Fibroblast of lung (primary cell): ENCODE measurements at regions not wholly inside any gene's neighbourhood (a gene's known extent, or its start where the extent isn't known, plus 50 kb on each side); places are given as distances from the start of the nearest gene placed in this dataset.

Experiments used
- DNase-seq, 2 donors: peaks; one replicate each; pipeline versions ENCODE4 v3.0.0 to v3.0.0-alpha.2; 2010; ENCODE audit warnings: low read depth in 2 of 2
- H2AFZ ChIP-seq: 2 replicates; pipeline ENCODE4 v1.5.1; 2012; ENCODE audit warnings: low read length, control low read depth, inconsistent platforms
- H3K27ac ChIP-seq: 2 replicates; pipeline ENCODE4 v1.5.1; 2011; ENCODE audit warnings: low read length, control low read depth; ENCODE audit not compliant: insufficient read depth
- H3K27me3 ChIP-seq: 2 replicates; pipeline ENCODE4 v1.5.1; 2011; ENCODE audit warnings: mild to moderate bottlenecking, low read length; ENCODE audit not compliant: control insufficient read depth, insufficient read depth
- H3K36me3 ChIP-seq: 2 replicates; pipeline ENCODE4 v1.5.1; 2011; ENCODE audit warnings: low read length; ENCODE audit not compliant: control insufficient read depth, insufficient read depth
- H3K4me1 ChIP-seq: 2 replicates; pipeline ENCODE4 v1.5.1; 2011; ENCODE audit warnings: low read length; ENCODE audit not compliant: control insufficient read depth, insufficient read depth; ENCODE audit errors: extremely low read depth
- H3K4me2 ChIP-seq: 2 replicates; pipeline ENCODE4 v1.5.1; 2011; ENCODE audit warnings: low read length, control low read depth; ENCODE audit not compliant: insufficient read depth; ENCODE audit errors: extremely low read depth
- H3K4me3 ChIP-seq, 4 experiments: fragments of 200-600 bp in 1 of 4; sonication (generic) in 1 of 4; replicated peaks in 1 of 4; 2 replicates each; pipeline ENCODE4 v1.5.1; 2011 to 2016; ENCODE audit warnings: low read length in 4 of 4, low read depth in 3 of 4, mild to moderate bottlenecking in 3 of 4, control low read depth in 2 of 4, inconsistent platforms in 1 of 4, mixed read lengths in 1 of 4; ENCODE audit not compliant: insufficient read depth in 1 of 4; ENCODE audit errors: control extremely low read depth in 1 of 4
- H3K79me2 ChIP-seq: 2 replicates; pipeline ENCODE4 v1.5.1; 2012; ENCODE audit warnings: mild to moderate bottlenecking, low read length, inconsistent platforms; ENCODE audit not compliant: control insufficient read depth, insufficient read depth
- H3K9ac ChIP-seq: 2 replicates; pipeline ENCODE4 v1.5.1; 2011; ENCODE audit warnings: mild to moderate bottlenecking, low read length, control low read depth; ENCODE audit not compliant: insufficient read depth
- H3K9me3 ChIP-seq: 2 replicates; pipeline ENCODE4 v1.5.1; 2012; ENCODE audit warnings: low read depth, low read length; ENCODE audit not compliant: control insufficient read depth, insufficient read depth
- H4K20me1 ChIP-seq: 2 replicates; pipeline ENCODE4 v1.5.1; 2011; ENCODE audit warnings: low read length; ENCODE audit not compliant: control insufficient read depth, insufficient read depth; ENCODE audit errors: extremely low read depth
- EZH2 ChIP-seq: IDR thresholded peaks from 2 replicates; pipeline ENCODE4 v1.5.1; 2012; ENCODE audit warnings: low read length, control low read depth, mild to moderate bottlenecking; ENCODE audit errors: missing control alignments
- TF ChIP-seq, protein P1 (sequence below), 2 donors: IDR thresholded peaks in 1 of 2; conservative IDR thresholded peaks in 1 of 2; 1 replicate in 1 of 2; 2 replicates in 1 of 2; pipeline ENCODE4 v1.5.1; 2011 to 2012; ENCODE audit warnings: low read length in 2 of 2, control low read depth in 1 of 2, inconsistent platforms in 1 of 2, low read depth in 1 of 2, mild to moderate bottlenecking in 1 of 2

DNA sequence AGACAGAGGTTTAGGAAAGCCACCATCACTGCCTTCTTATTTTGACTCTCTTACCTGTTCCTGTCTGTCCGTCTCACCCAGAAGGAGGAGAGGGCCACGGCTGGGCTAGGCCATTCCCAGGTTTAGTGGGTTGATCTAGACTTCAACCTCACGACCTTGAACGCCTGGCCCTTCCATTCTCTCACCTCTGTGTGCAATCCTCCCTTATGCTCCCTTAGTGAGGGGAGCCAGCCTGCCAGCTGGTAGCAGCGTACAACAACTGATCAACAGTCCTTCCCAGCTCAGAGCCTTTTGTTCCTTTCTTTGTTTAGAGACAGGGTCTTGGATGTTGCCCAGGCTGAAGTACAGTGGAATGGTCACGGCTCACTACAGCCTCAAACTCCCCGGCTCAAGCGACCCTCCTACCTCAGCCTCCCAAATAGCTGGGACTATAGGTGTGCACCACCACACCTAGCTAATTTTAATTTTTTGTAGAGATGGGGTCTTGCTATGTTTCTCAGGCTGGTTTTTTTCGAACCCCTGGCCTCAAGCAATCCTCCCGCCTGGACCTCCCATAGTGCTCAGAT is 123.9 kb downstream of the ZNF664 start:
- Histone ChIP-seq H3K27ac (no peak overlapping the region), H4K20me1 (no peaks in the 10 kb centered on the region), H3K4me1 (no peaks in the 10 kb centered on the region), H3K79me2 (no peaks in the 10 kb centered on the region), H3K9me3 (peaks cover 5% of the 10 kb centered on the region), H3K4me3 (no peak overlapping the region), H3K9ac (no peak overlapping the region), H2AFZ (no peak overlapping the region), H3K27me3 (peaks cover 12% of the 10 kb centered on the region), H3K36me3 (no peaks in the 10 kb centered on the region), H3K4me2 (no peak overlapping the region)
- TF ChIP-seq, protein P1, sequence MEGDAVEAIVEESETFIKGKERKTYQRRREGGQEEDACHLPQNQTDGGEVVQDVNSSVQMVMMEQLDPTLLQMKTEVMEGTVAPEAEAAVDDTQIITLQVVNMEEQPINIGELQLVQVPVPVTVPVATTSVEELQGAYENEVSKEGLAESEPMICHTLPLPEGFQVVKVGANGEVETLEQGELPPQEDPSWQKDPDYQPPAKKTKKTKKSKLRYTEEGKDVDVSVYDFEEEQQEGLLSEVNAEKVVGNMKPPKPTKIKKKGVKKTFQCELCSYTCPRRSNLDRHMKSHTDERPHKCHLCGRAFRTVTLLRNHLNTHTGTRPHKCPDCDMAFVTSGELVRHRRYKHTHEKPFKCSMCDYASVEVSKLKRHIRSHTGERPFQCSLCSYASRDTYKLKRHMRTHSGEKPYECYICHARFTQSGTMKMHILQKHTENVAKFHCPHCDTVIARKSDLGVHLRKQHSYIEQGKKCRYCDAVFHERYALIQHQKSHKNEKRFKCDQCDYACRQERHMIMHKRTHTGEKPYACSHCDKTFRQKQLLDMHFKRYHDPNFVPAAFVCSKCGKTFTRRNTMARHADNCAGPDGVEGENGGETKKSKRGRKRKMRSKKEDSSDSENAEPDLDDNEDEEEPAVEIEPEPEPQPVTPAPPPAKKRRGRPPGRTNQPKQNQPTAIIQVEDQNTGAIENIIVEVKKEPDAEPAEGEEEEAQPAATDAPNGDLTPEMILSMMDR (conservative IDR thresholded peaks at IDR 0.05 in 1 of 2, IDR thresholded peaks at IDR 0.05 in 1 of 2; ENCODE audit: low read depth in 1 of 2, low read length in 2 of 2): no peak
- no peak for TF ChIP-seq EZH2
- DNase-seq: no peak

DNA sequence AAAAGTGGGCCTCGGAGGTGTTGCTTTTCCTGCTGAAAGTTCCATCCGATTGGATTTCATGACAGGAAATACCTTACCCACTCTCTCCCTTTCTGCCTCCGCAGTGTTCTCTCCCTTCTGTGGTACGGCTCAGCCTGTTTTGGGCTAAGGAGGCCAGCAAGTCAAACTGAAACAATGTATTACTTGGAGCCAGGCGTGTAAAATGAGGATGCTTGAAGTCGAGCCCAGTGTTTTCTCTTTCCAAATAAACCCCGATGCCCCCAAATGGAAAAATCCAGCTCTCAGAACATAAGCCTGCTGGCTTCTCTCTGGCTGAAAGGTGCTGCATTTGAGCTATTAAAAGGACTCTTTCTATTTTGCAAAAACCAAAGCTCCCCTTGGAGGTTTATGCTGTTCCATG is 124.7 kb downstream of the ZNF664 start:
- no peak for TF ChIP-seq EZH2
- TF ChIP-seq, protein P1 (conservative IDR thresholded peaks at IDR 0.05 in 1 of 2, IDR thresholded peaks at IDR 0.05 in 1 of 2; ENCODE audit: low read depth in 1 of 2, low read length in 2 of 2): no peak
- H3K27ac ChIP-seq: no peak overlapping the region
- H3K36me3 ChIP-seq: no peaks in the 10 kb centered on the region
- H4K20me1 ChIP-seq: no peaks in the 10 kb centered on the region
- no peak overlapping the region for H3K4me3 ChIP-seq
- H3K9ac ChIP-seq: no peak overlapping the region
- peak in 1 of 2 donors; percentile 15 for DNase-seq
- H3K4me1 ChIP-seq: no peaks in the 10 kb centered on the region
- no peak overlapping the region for H2AFZ ChIP-seq
- no peaks in the 10 kb centered on the region for H3K79me2 ChIP-seq
- peaks cover 5% of the 10 kb centered on the region for H3K9me3 ChIP-seq
- H3K4me2 ChIP-seq: no peak overlapping the region
- peaks cover 12% of the 10 kb centered on the region for H3K27me3 ChIP-seq

DNA sequence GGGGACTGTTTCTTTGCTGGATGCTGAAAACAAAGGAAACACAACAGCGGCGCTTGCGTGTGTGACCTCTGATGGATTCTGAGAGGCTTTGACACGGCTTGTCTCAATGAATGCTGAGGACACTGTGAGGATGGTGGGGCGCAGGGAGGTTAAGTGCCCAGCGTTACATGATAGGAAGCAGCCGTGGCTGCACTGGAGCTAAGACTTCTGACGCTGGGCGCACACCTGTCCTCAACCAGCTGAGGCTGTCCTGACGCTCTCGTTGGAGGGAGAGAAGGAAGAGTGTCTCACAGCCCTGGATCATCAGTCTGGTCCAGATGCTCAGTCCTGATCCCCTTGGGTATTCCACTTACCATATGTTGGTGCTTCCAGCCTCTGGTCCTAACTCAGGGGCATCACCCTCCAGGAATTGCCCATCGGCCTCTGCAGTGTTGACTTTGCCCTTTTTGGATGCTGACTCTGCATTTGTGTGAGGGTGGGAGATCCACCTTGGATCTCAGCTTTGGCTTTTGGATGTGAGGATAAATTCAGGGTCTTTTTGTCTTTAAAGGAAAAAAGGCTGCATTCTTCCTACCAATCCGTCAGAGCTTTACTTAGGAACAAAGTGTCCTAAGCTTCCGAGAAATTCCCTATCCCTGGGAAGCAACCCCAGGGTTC is 125.2 kb downstream of the ZNF664 start:
- Histone ChIP-seq H3K27ac (no peak overlapping the region), H3K36me3 (no peaks in the 10 kb centered on the region), H3K79me2 (no peaks in the 10 kb centered on the region), H3K9me3 (peaks cover under 1% of the 10 kb centered on the region), H3K27me3 (peaks cover 12% of the 10 kb centered on the region), H3K9ac (no peak overlapping the region), H4K20me1 (no peaks in the 10 kb centered on the region), H2AFZ (no peak overlapping the region), H3K4me2 (no peak overlapping the region), H3K4me1 (no peaks in the 10 kb centered on the region), H3K4me3 (no peak overlapping the region)
- TF ChIP-seq EZH2: no peak
- TF ChIP-seq, protein P1 (conservative IDR thresholded peaks at IDR 0.05 in 1 of 2, IDR thresholded peaks at IDR 0.05 in 1 of 2; ENCODE audit: low read depth in 1 of 2, low read length in 2 of 2): no peak
- DNase-seq: no peak
